DMS79 treated with DMSO at 0.1 percent for 48 hours (cell line): ENCODE measurements at regions not wholly inside any gene's neighbourhood (a gene's known extent, or its start where the extent isn't known, plus 50 kb on each side); places are given as distances from the start of the nearest gene placed in this dataset.
A peak's percentile ranks its signal among the peaks of the same experiment; 100 is the strongest.

Experiments
- DNase-seq: peaks from one replicate; lab custom pipeline; 2025; lab: John Stamatoyannopoulos, UW

DNA sequence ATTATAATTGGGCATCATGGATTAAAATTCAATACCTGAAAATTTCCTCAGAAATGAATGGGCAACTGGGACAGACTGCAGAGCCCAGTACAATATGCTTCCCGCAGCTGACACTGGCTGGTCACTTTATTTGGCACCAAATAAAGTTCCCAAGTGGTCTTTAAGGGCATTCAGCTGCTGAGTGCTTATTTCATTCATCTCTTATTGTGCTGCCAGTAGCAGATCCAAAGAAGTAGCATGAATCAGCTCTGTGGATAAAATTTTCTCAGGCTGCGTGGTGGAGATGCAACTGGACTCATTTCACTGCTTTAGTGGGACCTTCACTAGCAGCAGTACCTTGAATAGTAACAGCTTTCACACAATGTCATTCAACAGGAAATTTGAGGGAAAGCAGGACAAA is 226.3 kb upstream of the ADGRL2 start:
- DNase-seq: no peak

DNA sequence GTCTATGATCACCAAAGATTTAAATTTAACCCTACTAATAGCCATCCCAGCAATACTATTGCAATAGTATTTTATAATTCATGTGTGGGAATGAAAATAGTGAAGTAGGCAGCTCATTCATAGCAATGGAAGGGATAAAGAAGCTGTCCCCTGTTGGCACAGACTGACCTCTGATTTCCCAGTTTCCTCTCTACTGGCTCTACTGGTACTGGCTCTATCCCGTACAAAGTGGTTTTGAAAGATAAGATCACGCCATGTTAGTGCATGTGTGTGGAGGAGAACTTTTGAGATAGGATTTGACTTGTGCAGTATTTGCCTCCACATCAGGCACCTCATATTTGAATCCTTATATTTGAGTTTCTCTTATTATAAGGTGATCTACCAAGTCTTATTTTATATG is 227.3 kb upstream of the ADGRL2 start:
- no peak for DNase-seq

DNA sequence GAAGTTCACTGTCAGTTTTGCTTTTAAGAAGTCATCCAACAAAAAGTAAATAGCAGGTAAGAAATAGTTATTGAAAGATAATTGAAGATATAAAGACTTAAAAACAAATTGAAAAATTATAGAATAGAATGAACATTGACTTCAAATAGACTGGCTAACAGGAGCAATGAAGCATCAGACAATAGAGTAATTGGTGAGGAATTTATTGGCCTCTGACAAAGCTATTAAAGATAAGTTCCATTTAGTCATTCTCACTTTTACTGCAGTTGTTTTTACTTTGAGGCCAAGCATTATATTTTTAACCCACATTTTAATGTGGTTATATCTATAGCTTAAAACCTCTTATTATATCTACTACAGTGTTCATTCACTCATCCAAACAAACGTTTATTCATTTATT is 228.8 kb upstream of the ADGRL2 start:
- no peak for DNase-seq

DNA sequence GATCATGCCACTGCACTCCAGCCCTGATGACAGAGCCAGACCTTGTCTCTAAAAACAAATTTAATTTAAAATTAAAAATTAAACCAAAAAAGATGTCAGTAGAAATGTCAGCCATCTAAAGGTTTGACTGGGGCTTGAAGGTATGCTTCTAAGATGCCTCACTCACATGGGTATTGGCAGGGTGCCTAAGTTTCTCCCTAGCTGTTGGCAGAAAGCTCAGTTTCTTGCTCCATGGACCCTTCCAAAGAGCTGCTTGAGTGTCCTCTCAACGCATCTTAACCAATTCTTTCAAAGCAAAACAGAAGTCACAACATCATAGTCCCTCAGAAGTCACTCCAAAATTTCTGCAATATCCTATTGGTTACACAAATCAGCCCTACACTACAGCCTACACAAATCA is 231.0 kb upstream of the ADGRL2 start:
- DNase-seq: peak; percentile 58

DNA sequence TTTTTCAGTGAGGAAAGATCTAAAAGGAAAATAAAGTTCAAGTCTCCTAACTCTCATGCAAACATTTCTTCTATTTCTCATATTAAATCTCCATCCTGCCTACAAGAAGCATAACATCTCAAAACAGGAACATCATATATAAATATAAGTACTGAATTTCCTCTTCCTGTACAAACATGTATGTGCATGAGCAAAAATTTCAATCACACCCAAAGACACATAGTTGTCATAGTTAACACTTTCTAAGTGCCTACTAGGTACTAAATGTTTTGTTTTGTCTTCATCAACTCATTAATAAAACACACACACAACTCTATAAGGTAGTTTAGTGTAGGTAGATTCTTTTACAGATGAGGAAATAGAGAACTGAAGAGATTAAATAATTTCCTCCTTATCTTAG is 237.1 kb upstream of the ADGRL2 start:
- no peak for DNase-seq

DNA sequence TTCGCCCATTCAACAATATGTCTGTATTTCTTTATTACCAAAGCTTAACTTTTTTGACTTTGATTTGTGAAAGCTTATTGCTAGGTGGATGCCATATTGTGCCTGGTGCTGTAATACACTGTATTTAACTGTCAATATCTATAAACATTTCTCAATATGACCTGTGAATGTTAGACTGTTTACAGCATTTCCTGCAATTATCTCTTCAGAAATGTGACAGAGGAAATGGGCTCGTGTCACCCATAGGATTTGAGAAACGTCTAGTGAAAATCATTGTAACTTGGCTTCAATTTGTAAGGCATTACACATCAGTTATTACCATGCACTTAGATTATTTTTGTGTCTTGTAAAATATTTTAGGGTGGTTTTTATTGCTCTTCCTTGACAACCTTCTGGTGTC is 237.8 kb upstream of the ADGRL2 start:
- no peak for DNase-seq

DNA sequence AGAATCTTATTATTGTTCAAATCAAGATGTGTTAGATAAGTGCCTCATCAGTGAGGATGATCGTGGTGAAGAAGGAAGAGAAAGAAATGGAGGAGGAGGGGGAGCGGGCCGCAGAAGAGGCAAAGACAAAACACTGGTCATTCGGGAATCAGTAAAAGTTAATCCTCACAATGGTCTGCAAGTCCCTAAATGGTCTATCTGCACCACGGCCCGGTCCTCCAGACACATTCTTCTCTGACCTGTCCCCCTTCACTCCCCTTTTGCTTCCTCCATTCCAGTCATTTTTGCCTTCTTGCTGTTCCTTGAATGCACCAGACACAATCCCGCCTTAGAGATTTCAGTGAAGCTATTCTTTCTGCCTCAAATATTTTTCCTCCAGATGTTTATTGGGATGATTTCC is 240.1 kb upstream of the ADGRL2 start:
- DNase-seq: no peak

DNA sequence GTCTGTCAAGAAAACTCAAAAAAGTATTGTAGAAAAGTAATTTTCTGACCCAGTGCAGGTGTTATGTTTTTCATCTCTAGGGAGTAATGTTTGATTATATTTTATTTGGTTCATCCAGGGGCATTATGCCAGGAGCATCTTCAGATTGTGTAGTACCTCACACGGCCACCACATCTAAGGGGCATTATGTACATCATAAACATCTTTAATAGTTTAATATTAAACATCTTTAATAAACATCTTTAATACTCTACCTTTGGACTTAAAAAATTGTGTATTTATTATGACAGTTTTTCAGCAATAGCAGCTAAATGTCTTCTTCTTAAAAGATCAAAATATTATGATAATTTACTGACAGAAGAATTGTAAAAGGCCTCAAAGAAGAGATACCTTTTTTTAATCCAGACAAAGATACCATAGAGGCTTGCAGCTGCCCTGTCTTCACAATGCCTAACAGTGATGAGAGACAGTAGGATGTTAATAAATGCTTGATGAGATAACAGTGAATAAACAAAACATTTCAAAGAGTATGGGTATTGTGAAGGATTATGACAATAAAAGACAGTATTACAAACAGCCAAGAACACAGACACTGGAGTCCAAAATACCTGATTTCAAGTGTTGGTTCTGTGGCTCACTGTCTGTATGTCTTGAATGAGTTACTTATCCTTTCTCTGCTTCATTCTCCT is 240.9 kb upstream of the ADGRL2 start:
- no peak for DNase-seq

DNA sequence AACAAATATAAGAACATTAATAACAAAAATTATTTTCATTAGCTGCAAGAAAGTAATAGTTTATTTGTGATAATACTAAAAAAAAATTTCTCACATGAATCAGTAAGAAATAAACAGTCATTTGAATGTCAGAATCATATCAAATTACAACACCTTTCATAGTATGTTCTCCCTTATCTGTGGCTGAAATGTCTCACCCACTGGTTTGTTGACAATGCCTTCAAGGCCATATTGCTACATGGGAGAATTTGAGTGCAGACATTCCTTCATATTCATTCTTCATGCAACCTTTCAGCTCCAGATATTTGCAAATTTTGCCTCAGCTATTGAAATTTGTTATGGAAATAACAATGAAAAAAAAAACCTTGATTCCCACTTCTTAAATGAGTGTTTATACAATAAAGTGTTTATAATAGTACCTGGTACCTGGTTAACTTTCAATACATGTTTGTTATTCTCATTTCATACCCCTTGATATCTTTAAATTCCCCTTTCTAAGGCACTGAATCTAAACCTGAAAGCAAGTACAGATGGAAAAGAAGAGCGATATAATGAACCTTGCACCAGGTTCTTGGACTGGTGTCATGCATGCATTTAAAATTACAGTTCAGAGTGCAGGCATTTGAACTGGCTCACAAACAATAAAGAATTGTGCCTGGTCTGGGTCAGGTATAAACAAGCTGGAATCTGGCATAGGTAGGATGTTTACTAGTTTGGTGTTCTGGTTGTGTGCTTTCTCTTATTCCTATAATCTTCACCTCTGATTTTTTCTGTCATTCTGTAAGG is 242.2 kb upstream of the ADGRL2 start:
- DNase-seq: no peak

DNA sequence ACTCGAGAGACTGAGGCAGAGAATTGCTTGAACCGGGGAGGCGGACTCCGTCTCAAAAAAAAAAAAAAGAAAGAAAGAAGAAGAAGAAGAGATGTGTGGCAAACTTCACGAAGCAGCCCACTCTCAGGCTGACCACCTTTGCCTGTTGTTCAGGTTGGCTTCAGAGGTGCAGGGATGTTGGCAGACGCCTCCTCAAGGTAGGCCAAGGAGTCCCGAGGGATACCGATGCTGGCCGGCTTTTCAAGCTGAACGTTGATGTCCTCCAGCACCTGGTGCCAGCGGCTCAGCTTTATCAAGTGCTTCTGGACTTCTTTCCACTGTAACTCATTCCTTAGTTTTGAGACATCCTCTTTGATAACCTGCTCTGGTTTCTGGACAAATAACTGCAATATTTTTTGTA is 243.8 kb upstream of the ADGRL2 start:
- no peak for DNase-seq

DNA sequence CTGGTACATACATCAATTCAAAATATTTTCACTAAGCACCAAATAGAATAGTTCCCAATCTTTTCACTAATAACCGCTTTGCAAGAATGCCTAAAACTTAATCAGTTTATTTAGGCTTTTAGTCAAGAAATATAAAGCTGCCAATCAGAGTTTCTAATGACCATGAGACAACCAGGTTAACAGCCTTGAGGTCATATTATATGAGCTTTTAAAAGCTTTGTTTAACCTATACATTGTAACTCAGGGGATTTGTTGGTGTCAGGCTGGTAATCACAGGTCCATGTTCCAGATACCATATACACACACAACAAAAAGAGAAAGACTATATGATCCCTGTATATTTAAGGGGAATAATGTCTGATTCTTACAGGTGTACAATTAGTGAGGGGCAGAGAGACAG is 246.2 kb upstream of the ADGRL2 start:
- no peak for DNase-seq

DNA sequence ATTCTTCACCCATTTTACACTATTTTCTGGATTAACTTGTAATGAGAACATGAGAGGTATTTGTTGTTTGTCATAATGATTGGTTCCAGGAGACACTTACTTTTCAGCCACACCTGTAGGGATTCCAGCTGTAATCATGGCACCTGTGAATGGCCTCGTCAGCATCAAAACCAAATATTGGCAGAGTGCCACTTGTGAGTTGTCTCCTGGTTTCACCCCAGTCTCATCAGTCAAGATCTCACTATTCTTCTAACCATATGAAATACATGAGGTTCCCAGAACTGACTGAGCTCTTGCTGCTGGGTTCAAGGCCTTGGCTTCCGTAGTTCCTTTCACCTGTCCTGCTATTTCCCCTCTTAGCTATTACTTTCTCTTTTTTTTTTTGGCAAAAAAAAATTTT is 246.6 kb upstream of the ADGRL2 start:
- no peak for DNase-seq

DNA sequence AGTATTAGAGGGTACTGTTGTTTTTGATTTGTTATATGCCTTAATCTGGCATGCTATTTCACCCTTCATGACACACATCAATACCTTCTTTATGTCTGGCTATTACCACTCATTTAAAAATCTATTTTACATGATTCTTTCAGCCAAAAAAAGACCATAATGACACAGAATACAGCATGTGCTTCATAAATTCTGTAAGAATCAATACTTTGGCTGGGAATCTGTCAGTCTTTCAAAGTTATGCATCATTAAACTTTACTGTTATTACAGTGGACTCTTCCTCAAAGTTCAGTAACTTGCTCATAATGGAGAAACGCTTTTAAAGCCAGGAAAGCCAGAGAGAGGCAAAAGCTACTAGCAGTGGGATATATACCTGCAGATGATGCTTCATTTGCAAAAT is 247.2 kb upstream of the ADGRL2 start:
- no peak for DNase-seq

DNA sequence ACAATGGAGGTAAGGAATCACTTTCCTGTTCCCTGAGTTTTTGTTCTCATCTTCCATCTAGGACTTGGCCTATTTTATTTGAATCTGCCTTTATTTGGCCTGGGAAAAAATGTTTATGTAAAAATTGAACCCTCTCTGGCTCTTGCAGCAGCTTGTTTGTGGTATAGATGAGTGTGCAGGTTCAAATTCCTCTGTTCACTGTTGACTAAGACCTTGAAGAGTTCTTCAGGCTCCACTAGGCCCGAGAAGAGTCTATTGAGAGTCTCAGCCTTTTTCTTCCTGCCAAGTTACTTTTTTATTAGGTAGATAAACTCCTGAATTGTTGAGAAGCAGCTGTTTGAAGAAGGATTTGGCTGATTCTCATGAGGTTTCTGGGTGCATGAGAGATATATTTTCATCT is 248.8 kb upstream of the ADGRL2 start:
- DNase-seq: peak; percentile 89

DNA sequence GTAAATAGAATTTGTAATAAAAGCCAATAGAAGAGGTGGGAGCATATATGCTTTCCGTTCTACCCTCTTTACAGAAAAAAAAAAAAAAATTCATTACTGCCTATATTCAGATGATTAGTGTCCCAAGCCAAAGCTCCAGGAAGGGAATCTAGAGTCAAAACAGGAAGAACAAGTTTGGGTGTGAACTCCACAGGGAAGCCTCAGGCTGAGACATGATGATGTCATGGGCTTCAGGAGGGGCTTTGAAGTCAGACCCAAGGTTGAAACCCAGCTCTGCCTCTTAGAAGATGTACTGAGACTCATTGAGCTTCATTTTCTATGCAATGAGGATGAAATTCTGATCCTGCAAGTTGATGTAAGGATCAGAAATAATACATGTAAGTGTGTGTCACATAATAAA is 250.0 kb upstream of the ADGRL2 start:
- no peak for DNase-seq

DNA sequence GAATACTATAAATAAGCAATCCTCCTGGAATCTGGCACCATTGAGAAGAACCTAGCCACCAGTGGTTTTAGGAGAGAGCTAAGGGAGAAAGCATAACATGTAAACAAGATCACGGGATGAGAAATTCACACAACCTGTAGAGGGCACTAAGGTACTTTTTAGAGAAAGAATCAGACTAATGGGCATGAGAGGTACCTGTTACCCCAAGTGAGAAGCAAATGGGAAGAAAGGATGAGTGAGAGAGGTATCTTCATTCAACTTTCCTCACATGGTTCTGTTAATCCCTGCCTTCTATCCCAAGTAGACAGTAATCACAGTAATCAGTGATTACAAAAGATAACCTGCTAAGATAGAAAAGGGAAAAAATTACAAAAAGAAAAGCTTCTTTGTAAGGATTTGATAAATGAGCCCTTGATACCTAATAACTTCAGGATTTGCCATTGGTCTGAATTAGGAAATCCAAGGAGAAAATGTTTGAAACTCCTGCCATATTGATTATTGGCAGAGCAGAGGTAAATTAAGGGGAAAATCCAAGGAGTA is 251.1 kb upstream of the ADGRL2 start:
- no peak for DNase-seq

DNA sequence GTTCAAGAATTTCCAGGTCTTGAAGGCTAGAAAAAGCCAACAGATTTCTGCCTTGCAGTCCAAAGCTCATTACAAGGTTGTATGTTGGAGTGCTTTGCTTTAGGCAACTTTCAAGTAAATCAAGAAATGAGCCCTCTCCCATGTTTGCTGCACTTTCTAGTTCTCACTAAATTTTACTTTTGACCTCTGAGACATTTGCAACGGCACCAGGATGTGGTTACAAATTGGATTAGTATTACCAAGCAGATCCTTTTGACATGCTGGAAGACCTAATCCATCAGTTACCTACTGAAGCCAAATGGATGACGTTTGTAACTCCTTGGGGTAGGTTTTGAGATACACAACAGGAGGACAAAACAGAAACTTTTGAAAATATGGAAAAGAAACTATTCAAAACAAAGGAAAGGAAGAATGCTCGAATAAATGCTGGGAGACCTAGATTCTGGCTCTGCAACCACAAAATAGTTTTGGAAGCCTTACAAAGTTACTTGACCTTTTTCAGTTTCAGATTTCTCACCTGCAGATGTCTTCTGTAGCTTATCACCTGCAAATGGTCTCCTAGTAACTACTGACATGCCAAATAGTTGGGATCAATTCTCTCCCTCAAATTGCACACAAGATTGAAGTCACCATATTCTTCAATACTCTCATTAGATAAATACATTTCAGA is 251.7 kb upstream of the ADGRL2 start:
- DNase-seq: no peak

DNA sequence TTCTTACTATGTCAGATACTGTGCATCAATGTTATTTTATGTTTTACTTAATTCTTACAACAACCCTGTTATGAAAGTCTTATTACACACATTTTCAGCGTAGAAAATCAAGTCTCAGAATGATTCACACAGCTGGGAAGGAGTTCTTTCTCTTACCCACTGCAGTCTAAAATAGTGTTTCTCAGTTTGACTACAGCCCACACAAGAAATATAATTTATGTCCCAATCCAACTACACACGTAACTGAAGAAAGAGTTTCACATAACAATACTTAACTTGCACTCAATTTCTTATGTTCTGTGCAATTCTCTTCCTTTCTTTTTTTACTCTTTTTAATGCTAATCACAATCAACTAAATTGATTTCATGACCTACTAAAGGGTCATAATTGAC is 252.8 kb upstream of the ADGRL2 start:
- no peak for DNase-seq

DNA sequence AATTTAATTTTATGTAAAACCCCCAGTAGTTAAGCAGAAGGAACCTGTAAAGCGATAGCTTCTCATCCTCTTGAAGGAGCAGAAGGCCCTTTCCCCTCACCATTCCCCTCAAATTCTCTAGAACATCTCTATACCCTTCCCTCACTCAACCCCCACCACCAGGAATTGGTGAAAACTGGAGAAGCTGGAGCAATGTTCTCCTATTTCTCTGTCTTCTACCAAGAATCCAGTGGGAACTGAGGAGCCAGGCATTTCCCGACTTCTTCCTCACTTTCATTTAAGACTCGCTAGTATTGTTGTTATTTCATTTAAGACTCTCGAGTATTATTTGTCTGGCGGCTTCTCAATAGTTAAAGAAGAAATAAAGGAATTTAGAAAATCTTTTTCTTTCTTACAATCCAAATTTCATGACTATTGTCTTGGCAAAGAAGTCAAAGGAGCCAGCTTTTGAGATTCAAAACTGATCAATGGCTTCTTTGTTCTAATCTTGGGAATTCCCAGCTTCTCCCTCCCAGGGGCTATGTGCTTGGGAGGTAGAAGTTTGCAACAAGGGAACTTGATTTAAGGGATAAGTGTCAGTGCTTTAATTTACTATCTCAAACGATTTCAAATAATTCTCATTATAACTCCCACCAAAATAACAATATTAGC is 253.3 kb upstream of the ADGRL2 start:
- DNase-seq: no peak

DNA sequence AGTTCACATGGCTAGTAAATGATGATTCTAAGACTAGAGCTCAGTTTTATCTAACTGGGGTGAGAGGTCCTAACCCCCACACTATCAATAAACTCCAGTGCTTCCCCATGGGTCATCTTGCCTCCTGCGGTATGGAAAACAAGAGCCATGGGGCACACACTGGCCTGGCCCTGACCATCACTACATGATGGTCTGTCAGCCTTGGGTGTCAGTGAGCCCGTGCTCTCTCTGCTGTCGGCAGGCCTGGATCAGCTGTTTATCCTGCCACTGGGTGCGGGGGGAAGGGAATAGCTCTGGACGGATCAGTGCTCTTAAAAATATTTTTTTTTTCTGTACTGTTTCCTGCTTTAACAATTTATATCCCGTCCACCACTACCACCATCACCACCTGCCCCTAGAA is 255.0 kb upstream of the ADGRL2 start:
- DNase-seq: no peak

DNA sequence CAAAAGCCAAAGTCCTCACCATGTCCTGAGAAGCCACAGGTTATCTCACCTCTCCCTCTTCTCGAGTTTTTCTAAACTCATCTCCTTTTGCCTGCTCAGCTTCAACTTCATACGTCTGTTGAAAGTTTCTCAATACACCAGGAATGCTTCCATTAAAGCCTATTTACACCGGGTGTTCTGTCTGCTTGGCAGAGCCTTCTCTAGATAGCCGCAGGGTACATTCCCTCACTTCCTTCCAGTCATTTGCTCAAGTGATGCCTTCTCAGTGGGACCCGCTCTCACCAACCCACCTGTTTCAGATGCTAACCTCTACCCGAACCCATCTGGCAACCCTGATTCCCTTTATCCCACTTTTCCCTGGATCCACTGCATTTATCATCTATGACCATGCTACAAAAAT is 257.0 kb upstream of the ADGRL2 start:
- no peak for DNase-seq

DNA sequence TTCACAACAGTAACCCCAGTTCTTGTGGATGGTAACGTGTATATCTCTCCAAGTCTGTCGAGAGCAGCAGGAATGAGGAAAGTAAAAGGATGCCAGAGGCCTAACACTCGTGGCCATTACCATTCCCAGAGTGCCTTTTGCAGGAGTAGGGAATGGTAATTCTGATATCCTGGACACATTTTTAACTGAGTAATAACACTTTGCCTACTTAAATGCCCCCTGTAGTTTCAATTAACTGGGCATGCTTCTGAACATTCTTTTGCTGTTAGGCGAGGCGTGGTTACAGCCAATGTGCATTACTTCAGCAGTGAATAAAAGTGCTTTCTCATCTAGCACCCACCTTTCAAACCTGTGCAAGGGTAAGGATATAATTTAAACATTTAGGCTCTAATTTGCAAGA is 258.5 kb upstream of the ADGRL2 start:
- DNase-seq: no peak

DNA sequence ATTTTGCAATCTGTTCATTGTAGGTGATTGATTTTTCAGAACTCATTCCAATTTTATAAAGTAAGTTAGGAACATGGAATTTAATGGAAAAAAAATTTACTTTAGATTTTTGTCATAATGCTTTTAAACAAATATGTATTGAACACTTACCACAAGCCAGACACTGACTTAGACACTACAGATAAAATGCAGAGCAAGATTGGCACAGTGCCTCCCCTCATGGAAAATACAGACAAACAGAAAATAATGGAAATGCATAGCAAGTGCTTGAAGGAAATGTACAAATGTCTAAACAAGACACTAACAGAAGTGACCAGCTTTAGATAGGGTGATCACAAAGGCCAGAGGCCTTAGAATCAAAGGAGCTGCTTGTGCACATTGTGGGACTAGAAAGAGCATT is 260.5 kb upstream of the ADGRL2 start:
- DNase-seq: no peak
